ENCODE measurements at regions not wholly inside any gene's neighbourhood (a gene's known extent, or its start where the extent isn't known, plus 50 kb on each side); places are given as distances from the start of the nearest gene placed in this dataset.

GRCh38 chr1:55639526-55639925 lies 424.4 kb upstream of the USP24 start:
- TF ChIP-seq POLR2A (IDR thresholded peaks at IDR 0.05; ENCODE audit: low read depth, low read length): no peak
- TF ChIP-seq POLR2AphosphoS5 (IDR thresholded peaks at IDR 0.05; ENCODE audit: low read depth, low read length): no peak
